OCI-LY3 (cell line): ENCODE measurements at regions not wholly inside any gene's neighbourhood (a gene's known extent, or its start where the extent isn't known, plus 50 kb on each side); places are given as distances from the start of the nearest gene placed in this dataset.

Source experiments
- H2AFZ ChIP-seq: fragments of 200-600, 300-600 bp; shearing (Covaris generic); 2 replicates; pipeline ENCODE4 v1.6.0; 2014; ENCODE audit warnings: antibody characterized with exemption, low read depth, low read length
- H3K27ac ChIP-seq: fragments of 200-600, 300-600 bp; sonication (generic); 2 replicates; pipeline ENCODE4 v1.5.1; 2014; ENCODE audit warnings: mild to moderate bottlenecking, low read length, moderate library complexity, mixed read lengths
- H3K27me3 ChIP-seq: fragments of 200-600, 300-600 bp; sonication (generic); 2 replicates; pipeline ENCODE4 v1.6.1; 2014; ENCODE audit warnings: low read depth, low read length, mixed read lengths
- H3K36me3 ChIP-seq: fragments of 200-600, 300-600 bp; sonication (generic); replicated peaks from 2 replicates; pipeline ENCODE3; 2014; ENCODE audit warnings: low read depth, low read length, mixed read lengths
- H3K4me1 ChIP-seq: fragments of 300-600, 200-600 bp; sonication (generic); 2 replicates; pipeline ENCODE4 v1.6.1; 2014; ENCODE audit warnings: low read length, mixed read lengths
- H3K4me2 ChIP-seq: fragments of 200-600, 300-600 bp; sonication (generic); 2 replicates; pipeline ENCODE4 v1.6.1; 2014; ENCODE audit warnings: low read length, mixed read lengths
- H3K4me3 ChIP-seq: fragments of 300-600, 200-600 bp; sonication (generic); 2 replicates; pipeline ENCODE4 v1.5.1; 2014; ENCODE audit warnings: antibody characterized with exemption, mild to moderate bottlenecking, low read length, moderate library complexity
- H3K79me2 ChIP-seq: fragments of 300-600, 200-600 bp; shearing (Covaris generic); 2 replicates; pipeline ENCODE4 v1.6.1; 2014; ENCODE audit warnings: mild to moderate bottlenecking, low read length, mixed read lengths
- H3K9ac ChIP-seq: fragments of 300-600, 200-600 bp; shearing (Covaris generic); 2 replicates; pipeline ENCODE4 v1.6.0; 2014; ENCODE audit warnings: mild to moderate bottlenecking, low read length, moderate library complexity
- H3K9me3 ChIP-seq: fragments of 200-600, 300-600 bp; shearing (Covaris generic); 2 replicates; pipeline ENCODE4 v1.6.1; 2014; ENCODE audit warnings: low read length, mixed read lengths; ENCODE audit not compliant: insufficient read depth
- H4K20me1 ChIP-seq: fragments of 200-600, 300-600 bp; sonication (generic); 2 replicates; pipeline ENCODE4 v1.6.1; 2016; ENCODE audit warnings: low read length, mixed read lengths; ENCODE audit not compliant: insufficient read depth
- EZH2phosphoT487 ChIP-seq: fragments of 200-600 bp; shearing (Covaris generic); IDR thresholded peaks from 2 replicates; pipeline ENCODE4 v1.6.1; 2018; ENCODE audit warnings: antibody characterized with exemption, mixed run types, low read depth
- TF ChIP-seq, protein P1 (sequence below): fragments of 200-600, 300-600 bp; sonication (generic); IDR thresholded peaks from 2 replicates; pipeline ENCODE4 v1.5.1; 2014; ENCODE audit warnings: antibody characterized with exemption, low read length, low read depth

DNA sequence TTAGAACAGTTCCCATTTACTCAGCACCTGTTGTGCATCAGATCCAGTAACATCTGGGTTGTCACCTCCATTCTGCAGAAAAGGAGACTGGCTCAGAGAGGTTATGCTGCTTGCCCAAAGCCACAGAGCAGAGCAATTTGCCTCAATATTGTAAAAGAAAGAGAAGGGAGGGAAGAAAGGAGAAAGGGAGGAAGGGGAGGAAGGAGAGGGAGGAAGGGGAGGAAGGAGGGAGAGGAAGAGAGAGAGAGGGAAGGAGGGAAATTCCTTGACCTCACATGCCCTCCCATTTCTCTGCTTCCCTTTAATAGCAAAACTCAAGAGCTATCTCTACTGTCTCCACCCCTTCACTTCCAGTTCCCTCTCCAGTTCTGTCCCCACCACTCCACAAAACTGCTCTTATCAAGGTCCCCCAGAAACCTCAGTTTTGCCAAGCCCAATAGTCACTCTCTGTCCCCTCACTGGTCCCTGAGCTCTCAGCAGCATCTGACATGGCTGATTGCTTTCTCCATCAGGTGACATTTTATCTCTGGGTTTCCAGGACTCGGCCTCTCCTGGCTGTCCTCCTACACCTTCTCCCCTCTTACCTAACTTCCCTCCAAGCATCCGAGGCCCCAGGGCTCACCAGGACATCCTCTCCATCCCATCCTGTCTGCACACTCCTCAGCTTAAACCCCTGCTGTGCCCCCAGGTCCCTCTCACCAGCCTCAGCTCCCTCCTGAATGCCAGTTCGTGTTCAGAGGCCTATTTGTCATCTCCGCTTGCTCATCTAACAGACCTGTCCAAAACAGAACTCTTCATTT, 104.7 kb upstream of the LINGO1 start:
- Histone ChIP-seq H3K9ac (no peak overlapping the region), H4K20me1 (no peaks in the 10 kb centered on the region), H3K27me3 (peaks cover 12% of the 10 kb centered on the region; the same call in 1 of the 2 replicates), H3K79me2 (no peaks in the 10 kb centered on the region), H3K27ac (no peak overlapping the region), H2AFZ (no peak overlapping the region), H3K36me3 (no peaks in the 10 kb centered on the region), H3K4me3 (no peak overlapping the region), H3K9me3 (no peaks in the 10 kb centered on the region), H3K4me1 (peaks cover 10% of the 10 kb centered on the region; the same call in 1 of the 2 replicates), H3K4me2 (no peak overlapping the region)
- no peak for TF ChIP-seq EZH2phosphoT487
- TF ChIP-seq, protein P1, sequence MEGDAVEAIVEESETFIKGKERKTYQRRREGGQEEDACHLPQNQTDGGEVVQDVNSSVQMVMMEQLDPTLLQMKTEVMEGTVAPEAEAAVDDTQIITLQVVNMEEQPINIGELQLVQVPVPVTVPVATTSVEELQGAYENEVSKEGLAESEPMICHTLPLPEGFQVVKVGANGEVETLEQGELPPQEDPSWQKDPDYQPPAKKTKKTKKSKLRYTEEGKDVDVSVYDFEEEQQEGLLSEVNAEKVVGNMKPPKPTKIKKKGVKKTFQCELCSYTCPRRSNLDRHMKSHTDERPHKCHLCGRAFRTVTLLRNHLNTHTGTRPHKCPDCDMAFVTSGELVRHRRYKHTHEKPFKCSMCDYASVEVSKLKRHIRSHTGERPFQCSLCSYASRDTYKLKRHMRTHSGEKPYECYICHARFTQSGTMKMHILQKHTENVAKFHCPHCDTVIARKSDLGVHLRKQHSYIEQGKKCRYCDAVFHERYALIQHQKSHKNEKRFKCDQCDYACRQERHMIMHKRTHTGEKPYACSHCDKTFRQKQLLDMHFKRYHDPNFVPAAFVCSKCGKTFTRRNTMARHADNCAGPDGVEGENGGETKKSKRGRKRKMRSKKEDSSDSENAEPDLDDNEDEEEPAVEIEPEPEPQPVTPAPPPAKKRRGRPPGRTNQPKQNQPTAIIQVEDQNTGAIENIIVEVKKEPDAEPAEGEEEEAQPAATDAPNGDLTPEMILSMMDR: no peak

DNA sequence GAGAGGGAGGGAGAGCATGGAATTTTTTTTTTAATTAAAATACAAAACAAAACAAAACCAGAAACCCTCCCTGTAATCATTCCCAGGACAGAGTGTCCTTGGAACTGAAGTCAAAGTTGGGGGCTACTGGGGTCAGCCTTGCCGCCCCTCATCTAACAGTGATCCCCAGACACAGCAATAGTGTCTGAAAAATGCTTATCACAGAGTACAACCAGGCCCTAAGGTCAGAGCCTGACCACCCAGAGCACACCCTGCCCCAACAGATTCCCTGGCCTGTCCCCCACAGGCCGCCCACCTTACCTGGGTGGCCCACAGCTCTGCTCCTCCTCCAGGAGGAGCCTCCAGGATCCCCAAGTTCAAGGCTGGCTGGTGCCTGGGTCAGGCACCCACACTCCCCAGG, 101.6 kb upstream of the LINGO1 start:
- H3K4me2 ChIP-seq: no peak overlapping the region
- H3K79me2 ChIP-seq: no peaks in the 10 kb centered on the region
- H3K9me3 ChIP-seq: no peaks in the 10 kb centered on the region
- TF ChIP-seq EZH2phosphoT487: no peak
- TF ChIP-seq, protein P1: no peak
- H3K4me3 ChIP-seq: no peak overlapping the region
- no peak overlapping the region for H3K9ac ChIP-seq
- no peaks in the 10 kb centered on the region for H3K36me3 ChIP-seq
- H3K4me1 ChIP-seq: peaks cover 10% of the 10 kb centered on the region; the same call in 1 of the 2 replicates
- no peak overlapping the region for H3K27ac ChIP-seq
- no peaks in the 10 kb centered on the region for H4K20me1 ChIP-seq
- peaks cover 3% of the 10 kb centered on the region; the same call in 1 of the 2 replicates for H3K27me3 ChIP-seq
- H2AFZ ChIP-seq: no peak overlapping the region

DNA sequence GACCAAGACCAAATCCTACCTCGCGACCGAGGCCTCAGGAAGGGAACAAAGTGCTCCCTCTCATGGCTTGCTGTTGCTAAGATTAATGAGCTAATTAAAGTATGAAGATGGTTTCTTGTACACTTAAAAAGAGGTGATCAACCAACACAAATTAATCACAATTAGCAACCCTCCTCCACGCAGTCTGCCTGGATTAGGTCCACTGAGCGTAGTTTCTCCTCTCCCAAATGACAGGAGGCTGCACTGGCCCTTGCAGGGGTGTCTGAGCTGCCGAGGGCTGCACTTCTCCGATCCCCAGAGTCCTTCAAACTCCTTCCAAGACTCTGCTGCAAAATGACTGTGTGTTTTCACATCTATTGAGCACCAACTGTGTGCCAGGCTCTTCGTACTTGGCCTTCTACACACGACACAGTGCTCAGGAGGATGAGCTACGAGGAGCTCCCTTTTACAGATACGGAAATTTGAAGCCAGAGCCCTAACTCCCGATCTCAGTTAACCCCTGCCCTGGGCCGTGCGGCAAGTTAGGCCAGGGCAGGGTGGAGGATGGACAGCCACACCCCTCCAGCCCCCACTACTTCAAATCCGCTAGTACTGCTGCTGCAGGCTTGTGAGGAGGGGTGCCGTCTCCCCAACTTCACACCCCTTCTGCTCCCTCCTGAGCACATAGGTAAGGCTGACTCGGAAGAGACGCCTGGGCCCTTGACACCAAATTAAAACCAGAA, 101.0 kb upstream of the LINGO1 start:
- no peaks in the 10 kb centered on the region for H3K36me3 ChIP-seq
- TF ChIP-seq, protein P1: no peak
- no peak for TF ChIP-seq EZH2phosphoT487
- no peaks in the 10 kb centered on the region for H3K79me2 ChIP-seq
- H4K20me1 ChIP-seq: no peaks in the 10 kb centered on the region
- no peaks in the 10 kb centered on the region for H3K9me3 ChIP-seq
- H3K4me2 ChIP-seq: no peak overlapping the region
- peaks cover 3% of the 10 kb centered on the region; the same call in 1 of the 2 replicates for H3K27me3 ChIP-seq
- no peak overlapping the region for H3K9ac ChIP-seq
- no peak overlapping the region for H3K27ac ChIP-seq
- H3K4me1 ChIP-seq: peaks cover 10% of the 10 kb centered on the region; the same call in 1 of the 2 replicates
- H2AFZ ChIP-seq: no peak overlapping the region
- no peak overlapping the region for H3K4me3 ChIP-seq
